Activated naive CD8-positive, alpha-beta T cell treated with anti-CD3 and anti-CD28 coated beads, Interleukin-2, amount 50 U/mL, for 16 hours (primary cell): ENCODE measurements at regions not wholly inside any gene's neighbourhood (a gene's known extent, or its start where the extent isn't known, plus 50 kb on each side); places are given as distances from the start of the nearest gene placed in this dataset.

Experiments
- DNase-seq: peaks from one replicate; pipeline ENCODE4 v3.0.0-alpha.2; 2020; ENCODE audit warnings: low read depth, low spot score

- no peak for DNase-seq
Measured at GRCh38 chr10:20988357-20988983, 91.4 kb upstream of the NEBL start.

DNA sequence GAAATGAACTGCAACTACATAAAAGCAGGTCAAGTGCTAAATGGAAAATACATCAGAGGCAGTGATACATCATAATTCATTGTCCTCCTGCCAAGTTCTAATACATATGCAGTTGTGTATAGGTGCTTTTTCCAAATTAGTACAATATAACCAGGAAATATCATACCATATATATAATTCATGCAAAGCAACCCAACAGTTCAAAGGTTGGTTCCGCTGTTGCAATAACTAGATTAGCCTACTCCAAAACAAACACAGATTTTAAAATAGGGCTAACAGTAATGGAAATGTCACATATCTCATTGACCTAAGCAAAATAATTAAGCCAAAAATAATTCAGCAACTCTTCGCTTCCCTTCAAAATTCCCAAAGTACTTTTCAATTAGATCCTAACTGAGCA, 88.9 kb upstream of the NEBL start:
- DNase-seq = no peak

- no peak for DNase-seq
Measured at GRCh38 chr10:20984662-20985061, 87.6 kb upstream of the NEBL start.

- no peak for DNase-seq
Measured at GRCh38 chr10:20981419-20981953, 84.4 kb upstream of the NEBL start.

DNA sequence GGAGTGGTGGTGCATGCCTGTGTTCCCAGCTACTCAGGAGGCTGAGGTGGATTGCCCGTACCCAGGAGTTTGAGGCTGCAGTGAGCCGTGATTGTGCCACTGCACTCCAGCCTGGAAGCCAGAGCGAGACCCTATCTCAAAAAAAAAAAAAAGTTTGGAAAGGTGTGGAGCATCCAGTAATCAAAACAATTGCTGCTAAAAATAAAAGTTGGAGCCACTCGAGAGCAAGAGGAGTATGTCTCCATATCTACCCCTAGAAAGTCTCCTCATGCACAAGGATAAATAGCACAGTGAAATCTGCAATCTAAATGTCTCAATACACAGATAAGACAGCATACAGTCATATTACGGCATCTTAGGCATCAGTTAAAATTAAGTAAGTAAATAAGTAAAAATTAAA, 81.5 kb upstream of the NEBL start:
- DNase-seq = no peak

DNA sequence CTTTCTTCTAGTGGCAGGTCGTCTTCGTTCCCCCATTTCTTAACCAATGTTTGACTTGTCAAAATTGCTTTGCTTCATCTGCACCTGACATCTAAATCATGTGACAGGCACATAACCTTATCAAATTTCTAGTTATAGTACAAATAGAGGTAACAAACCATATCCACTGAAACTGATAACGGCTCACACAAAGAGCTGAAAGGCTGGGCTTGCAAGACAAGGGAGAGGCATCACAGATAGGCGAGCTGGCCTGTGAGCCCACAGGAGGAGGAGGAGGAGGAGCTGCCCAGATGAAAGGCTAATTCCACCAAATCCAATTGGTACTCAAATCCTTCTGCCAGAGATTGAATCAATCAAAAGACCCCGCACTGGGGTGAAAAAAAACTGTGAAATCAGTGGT, 80.2 kb upstream of the NEBL start:
- no peak for DNase-seq

GRCh38 chr10:20976891-20977290, 79.8 kb upstream of the NEBL start:
- DNase-seq = no peak

DNA sequence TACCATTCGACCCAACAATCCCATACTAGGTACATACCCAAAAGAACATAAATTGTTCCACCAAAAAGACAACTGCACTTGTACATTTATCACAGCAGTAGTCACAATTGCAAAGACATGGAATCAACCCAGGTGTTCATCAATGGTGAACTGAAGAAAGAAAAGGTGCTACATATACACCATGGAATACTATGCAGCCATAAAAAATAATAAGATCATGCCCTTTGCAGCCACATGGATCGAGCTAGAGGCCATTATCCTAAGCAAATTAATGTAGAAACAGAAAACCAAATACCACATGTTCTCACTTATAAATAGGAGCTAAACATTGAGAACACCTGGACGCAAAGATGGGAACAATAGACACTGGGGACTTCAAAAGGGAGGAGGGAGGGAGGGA, 79.3 kb upstream of the NEBL start:
- DNase-seq = no peak

- no peak for DNase-seq
Measured at GRCh38 chr10:20975236-20975635, 78.1 kb upstream of the NEBL start.

DNA sequence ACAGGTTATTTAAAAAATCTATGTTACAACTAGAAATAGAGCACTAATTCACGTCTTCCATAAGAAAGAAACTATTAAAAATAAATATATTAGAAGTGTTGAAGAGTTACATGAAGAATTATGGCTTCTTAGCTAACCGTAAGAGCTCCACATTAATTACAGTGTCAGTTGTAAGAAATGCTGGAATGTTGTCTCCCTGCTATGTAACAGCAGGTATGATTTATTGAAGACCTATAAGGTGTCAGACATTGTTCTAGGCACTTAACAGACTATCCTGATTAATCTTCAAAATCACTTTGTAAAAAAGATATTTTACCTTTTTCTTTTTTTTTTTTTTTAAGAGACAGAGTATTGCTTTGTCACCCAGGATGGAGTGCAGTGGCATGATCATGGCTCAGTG, 75.8 kb upstream of the NEBL start:
- no peak for DNase-seq

DNA sequence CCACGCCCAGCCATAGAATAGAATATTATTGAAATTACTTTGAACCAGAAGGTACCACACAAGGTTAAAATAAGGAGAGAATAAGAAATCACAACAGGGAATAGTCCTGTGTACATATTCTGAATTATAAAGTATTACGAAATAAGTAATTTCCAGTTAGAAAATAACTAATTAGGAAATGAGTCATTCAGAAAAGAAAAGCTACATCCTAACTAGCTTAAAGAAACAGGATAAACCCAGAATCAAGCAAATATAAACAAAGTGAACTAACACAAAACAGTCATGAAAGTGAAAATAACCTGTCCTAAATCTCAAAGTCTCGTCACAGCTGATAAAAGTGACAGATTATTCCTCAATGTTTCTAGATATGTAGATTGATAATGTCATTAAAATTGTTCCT, 74.8 kb upstream of the NEBL start:
- DNase-seq = no peak

- no peak for DNase-seq
Measured at GRCh38 chr10:20970708-20971107, 73.6 kb upstream of the NEBL start.

- DNase-seq = no peak
Measured at GRCh38 chr10:20970044-20970443, 72.9 kb upstream of the NEBL start.

DNA sequence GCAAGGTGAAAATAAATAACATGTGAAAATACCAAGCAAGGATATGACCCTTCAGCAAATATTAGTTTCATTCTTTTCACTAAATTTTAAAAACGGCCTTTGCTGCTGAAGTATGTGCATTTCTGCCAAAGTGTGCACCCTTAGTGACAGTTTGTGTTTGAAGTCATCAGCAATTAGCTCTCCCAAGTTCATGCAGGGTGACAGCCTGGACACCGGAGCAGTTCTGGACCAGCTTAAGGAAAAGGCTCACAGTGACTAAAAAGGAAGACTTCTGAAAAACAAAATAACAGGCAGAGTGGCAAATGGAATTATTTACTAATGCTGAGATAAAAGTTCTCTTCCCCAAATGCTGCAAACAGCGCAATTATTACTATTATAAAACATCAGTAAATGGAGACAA, 69.3 kb upstream of the NEBL start:
- DNase-seq = no peak

DNA sequence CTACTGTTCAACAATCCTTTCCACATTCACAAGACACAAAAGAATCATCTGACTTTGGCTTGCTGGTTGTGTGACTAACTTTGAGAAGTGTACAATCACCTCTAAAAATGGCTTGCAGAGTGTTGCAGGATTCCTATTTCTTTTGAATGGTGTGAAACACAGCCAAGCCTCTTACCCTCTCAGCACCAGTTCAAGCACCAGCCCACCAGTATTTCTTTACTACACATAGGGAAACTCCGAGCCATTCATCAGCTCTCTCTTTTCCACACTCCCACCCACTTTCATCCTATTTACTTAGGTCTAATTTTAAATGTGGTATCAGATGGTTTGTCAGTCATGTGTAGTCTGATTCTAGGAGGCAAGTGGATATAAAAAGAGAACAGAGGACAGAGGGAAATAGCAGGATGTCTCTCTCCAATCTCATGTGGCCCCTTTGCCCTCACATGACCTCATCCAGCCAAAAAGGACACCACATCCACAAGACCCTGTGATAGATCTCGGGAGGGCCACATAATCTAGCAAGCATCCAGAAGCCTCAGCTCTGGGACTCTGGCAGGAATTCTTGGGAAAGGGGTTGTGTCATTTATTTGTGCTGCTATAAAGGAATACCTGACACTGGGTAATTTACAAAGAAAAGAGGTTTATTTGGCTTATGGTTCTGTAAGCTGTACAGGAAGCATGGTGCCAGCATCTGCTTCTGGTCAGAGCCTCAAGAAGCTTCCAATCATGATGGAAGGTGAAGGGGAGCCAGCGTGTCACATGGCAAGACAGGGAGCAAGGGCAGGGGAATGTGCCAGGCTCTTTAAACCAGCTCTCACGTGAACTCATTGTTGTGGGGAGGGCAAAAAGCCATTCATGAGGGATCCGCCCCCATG, 66.8 kb upstream of the NEBL start:
- DNase-seq = no peak

DNA sequence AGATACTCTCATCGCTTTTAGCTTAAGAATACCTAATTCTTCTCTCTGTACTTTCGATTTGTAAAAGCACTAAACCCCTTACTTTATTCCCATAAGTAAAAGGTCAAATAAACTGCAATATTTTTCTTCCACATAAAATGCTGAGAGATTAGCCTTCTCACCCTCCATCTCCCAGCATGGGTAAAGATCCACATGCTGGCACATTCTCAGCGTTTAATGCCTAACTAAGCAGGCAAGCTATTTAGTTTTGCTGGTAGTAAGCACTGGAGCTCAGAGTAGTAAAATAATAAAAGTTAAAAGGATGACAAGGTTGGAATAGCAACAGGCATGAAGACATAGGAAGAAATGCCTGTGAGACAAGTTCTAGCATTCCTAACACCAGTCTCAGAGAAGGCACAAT, 65.9 kb upstream of the NEBL start:
- no peak for DNase-seq

- DNase-seq = no peak
Measured at GRCh38 chr10:20962165-20962564, 65.1 kb upstream of the NEBL start.

- DNase-seq = no peak
Measured at GRCh38 chr10:20959242-20959641, 62.1 kb upstream of the NEBL start.

- no peak for DNase-seq
Measured at GRCh38 chr10:20958764-20959163, 61.7 kb upstream of the NEBL start.

GRCh38 chr10:20958225-20958624, 61.1 kb upstream of the NEBL start:
- no peak for DNase-seq

DNA sequence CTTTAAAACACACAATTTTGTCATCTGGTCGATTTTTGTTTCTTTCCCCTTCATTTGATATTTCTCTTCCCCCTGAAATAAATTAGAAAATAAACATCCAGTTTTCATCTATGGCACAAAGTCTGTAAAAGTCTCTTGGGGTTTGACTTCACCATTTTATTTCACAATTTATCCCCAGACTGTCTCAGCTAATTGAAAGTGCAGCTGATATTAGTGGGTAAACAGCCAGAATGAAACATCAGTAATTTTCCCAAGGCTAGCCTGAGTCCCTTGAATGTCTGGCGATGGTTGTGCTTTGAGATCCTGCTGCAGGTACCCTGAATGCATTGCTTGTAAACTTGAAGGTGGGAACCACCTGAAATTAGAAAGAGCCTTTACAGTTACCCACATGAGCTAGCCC, 60.6 kb upstream of the NEBL start:
- DNase-seq = no peak

GRCh38 chr10:20956843-20957242, 59.7 kb upstream of the NEBL start:
- no peak for DNase-seq

- no peak for DNase-seq
Measured at GRCh38 chr10:20955355-20955893, 58.3 kb upstream of the NEBL start.
